Right lobe of liver (tissue), 6 donors: ENCODE measurements at regions not wholly inside any gene's neighbourhood (a gene's known extent, or its start where the extent isn't known, plus 50 kb on each side); places are given as distances from the start of the nearest gene placed in this dataset.

Experiments
- ATAC-seq, 4 donors: fragments of 200-7000 bp; cut with Tn5 transposase; one replicate each; pipeline ENCODE4 v1.9.1; 2020; ENCODE audit warnings: mild to moderate bottlenecking in 4 of 4, moderate library complexity in 4 of 4
- DNase-seq, 3 donors: peaks; one replicate each; pipeline ENCODE4 v3.0.0-alpha.2; 2020
- H3K27ac ChIP-seq, 3 donors: fragments of 200-600 bp; one replicate each; pipeline ENCODE4 v1.8.0; 2022
- H3K27me3 ChIP-seq, 2 donors: fragments of 200-600 bp; one replicate each; pipeline ENCODE4 v1.8.0; 2022
- H3K36me3 ChIP-seq, 4 donors: fragments of 200-600 bp; sonication (generic) in 1 of 4; one replicate each; pipeline versions ENCODE4 v1.5.1 to v1.8.0; 2017 to 2022; ENCODE audit warnings: control low read depth in 1 of 4
- H3K4me1 ChIP-seq, 4 donors: fragments of 200-600 bp; sonication (generic) in 1 of 4; one replicate each; pipeline versions ENCODE4 v1.5.1 to v1.8.0; 2017 to 2022; ENCODE audit warnings: control low read depth in 1 of 4
- H3K4me3 ChIP-seq, 3 donors: fragments of 200-600 bp; one replicate each; pipeline ENCODE4 v1.8.0; 2022
- H3K9me3 ChIP-seq, 4 donors: fragments of 200-600 bp; sonication (generic) in 1 of 4; one replicate each; pipeline versions ENCODE4 v1.5.1 to v1.8.0; 2017 to 2022; ENCODE audit warnings: control low read depth in 1 of 4
- POLR2A ChIP-seq: fragments of 450-650 bp; IDR thresholded peaks from one replicate; pipeline ENCODE4 v1.6.1; 2017; ENCODE audit warnings: antibody characterized with exemption, mild to moderate bottlenecking
- WGBS: methylation state at CpG from one replicate; pipeline ENCODE4 v1.1.6; 2018; ENCODE audit warnings: low coverage, low lambda C conversion rate; ENCODE audit not compliant: insufficient coverage; ENCODE audit errors: missing lambda C conversion rate; 5-methylcytosine and 5-hydroxymethylcytosine counted together
- intact Hi-C, 2 donors: fragments of 100-400 bp; cut with DNase I; formaldehyde crosslinking; loops; one replicate each; pipeline versions ENCODE4 v1.11.2 to v1.14.1; 2022
- TF ChIP-seq, protein P1 (sequence below), 4 donors: fragments of 200-600 bp in 3 of 4; fragments of 450-650 bp in 1 of 4; IDR thresholded peaks; one replicate each; pipeline versions ENCODE4 v1.5.1 to v1.8.0; 2016 to 2022; ENCODE audit warnings: antibody characterized with exemption in 4 of 4, mild to moderate bottlenecking in 2 of 4
- donor health status: DM: no; HTN: yes; CAD: no.
- donor health status: DM: no; HTN: no; CAD: no.
- donor health status: DM: no; HTN: no; CAD: no.
- donor health status: DM: no; HTN: yes; CAD: no.
- donor health status: DM: no; HTN: yes; CAD: no.

DNA sequence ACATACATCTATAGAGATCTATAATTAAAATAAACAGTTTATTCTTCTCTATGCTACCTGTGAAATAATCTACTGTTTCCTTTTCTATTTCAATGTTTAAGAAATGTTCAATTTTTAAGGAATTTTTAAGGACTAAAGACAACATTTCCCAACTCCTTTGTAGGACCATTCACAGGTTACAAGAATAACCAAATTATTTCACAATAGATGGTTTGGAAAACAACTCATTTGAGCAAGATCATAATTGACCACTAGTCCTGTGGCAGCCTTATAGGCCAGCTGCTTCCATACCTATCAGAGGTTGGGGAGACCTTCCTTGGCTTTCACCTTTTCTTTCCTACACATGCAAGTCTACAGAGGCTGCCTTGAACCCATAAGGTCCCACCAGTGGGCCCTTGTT is 193.7 kb downstream of the TTC39B start:
- no peaks in the 10 kb centered on the region for H3K27me3 ChIP-seq
- no peaks in the 10 kb centered on the region for H3K4me1 ChIP-seq
- no peak overlapping the region for H3K27ac ChIP-seq
- ATAC-seq (no peak), DNase-seq (no peak)
- no peaks in the 10 kb centered on the region for H3K9me3 ChIP-seq
- TF ChIP-seq, protein P1, sequence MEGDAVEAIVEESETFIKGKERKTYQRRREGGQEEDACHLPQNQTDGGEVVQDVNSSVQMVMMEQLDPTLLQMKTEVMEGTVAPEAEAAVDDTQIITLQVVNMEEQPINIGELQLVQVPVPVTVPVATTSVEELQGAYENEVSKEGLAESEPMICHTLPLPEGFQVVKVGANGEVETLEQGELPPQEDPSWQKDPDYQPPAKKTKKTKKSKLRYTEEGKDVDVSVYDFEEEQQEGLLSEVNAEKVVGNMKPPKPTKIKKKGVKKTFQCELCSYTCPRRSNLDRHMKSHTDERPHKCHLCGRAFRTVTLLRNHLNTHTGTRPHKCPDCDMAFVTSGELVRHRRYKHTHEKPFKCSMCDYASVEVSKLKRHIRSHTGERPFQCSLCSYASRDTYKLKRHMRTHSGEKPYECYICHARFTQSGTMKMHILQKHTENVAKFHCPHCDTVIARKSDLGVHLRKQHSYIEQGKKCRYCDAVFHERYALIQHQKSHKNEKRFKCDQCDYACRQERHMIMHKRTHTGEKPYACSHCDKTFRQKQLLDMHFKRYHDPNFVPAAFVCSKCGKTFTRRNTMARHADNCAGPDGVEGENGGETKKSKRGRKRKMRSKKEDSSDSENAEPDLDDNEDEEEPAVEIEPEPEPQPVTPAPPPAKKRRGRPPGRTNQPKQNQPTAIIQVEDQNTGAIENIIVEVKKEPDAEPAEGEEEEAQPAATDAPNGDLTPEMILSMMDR (IDR thresholded peaks at IDR 0.05): no peak
- no peak for TF ChIP-seq POLR2A
- no peak overlapping the region for H3K4me3 ChIP-seq
- intact Hi-C loops: no loop called here
- no peaks in the 10 kb centered on the region for H3K36me3 ChIP-seq

DNA sequence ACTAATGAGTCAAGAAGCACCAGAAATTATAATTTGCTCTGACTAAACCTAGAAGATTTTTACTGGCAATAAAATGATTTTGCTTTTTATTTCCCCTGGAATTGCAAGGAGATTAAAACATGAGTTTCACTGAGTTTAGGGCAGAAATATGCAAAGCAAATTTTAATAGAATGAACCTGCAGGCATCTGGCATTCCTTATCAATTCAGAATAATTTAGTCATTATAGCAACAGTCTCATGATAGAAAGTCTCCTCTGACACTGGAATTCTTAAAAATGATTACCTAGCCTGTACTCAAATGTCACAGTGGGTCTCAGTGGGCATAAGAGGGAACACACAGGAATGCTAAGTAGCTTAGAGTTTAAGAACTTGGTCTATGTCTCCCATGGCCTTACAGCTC is 195.9 kb downstream of the TTC39B start:
- ATAC-seq (no peak), DNase-seq (no peak)
- no peak overlapping the region for H3K4me3 ChIP-seq
- H3K36me3 ChIP-seq: no peaks in the 10 kb centered on the region
- no peaks in the 10 kb centered on the region for H3K27me3 ChIP-seq
- intact Hi-C loops: no loop called here
- TF ChIP-seq POLR2A: no peak
- TF ChIP-seq, protein P1 (IDR thresholded peaks at IDR 0.05): no peak
- no peaks in the 10 kb centered on the region for H3K9me3 ChIP-seq
- no peaks in the 10 kb centered on the region for H3K4me1 ChIP-seq
- no peak overlapping the region for H3K27ac ChIP-seq

DNA sequence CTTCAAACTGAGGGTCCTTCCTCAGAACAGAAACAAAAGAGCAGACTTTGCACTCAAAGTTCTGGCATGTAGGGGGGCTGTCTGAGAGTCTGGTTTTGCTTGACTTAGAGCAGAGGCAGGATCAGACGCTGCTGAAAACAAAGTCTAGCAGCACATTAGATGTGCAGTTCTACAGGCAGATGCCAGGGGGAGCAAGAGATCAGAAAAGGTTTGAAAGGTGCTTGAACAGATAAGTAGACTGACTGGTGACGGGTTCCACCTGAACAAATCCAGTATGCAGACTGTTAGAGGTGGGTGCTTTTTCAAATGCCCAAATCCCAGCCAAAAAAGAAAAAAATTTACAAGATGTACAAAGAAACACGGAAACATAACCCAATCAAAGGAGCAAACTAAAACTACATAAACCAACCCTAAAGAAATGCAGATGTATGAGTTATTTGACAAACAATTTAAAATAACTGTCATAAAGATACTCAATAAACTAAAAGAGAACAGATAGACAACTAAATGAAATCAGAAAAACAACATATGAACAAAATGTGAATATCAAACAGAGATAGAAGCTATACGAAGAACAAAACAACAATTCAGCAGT is 194.7 kb upstream of the FREM1 start:
- DNase-seq (peak in 1 of 3 donors; percentile 44), ATAC-seq (peak; percentile 84 to 88 (median 85))
- TF ChIP-seq, protein P1 (IDR thresholded peaks at IDR 0.05): peak; percentile 65 to 72 (median 68)
- TF ChIP-seq POLR2A: no peak
- Histone ChIP-seq H3K27me3 (no peaks in the 10 kb centered on the region), H3K9me3 (no peaks in the 10 kb centered on the region), H3K36me3 (no peaks in the 10 kb centered on the region), H3K4me3 (no peak overlapping the region), H3K4me1 (no peaks in the 10 kb centered on the region), H3K27ac (no peak overlapping the region)
- whole genome bisulfite sequencing: 28% methylated on average over 4 of the region's 4 CpGs
- intact Hi-C loops: loop anchor here in 1 of 2 donors (10.0 kb wide), 1 partner anchor 310 kb away; no protein-coding TSS in a partner anchor

DNA sequence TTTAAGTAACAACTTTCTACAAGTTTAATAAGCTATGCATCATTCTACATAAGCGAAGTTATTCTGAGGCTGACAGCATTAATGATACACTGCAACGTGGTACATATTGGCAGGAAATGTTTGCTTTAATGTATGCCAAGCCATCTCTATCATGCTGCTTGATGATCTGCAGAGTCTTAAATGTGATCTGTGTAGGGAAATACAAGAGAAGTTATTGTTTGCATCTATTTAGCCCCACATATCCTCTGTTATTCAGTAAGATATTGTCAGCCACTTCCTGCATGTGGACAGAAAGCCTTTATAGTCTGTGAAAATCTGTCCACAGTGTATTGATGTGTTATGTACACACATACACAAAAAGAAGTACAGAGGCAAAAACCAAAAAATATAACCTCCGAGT is 193.1 kb upstream of the FREM1 start:
- no peaks in the 10 kb centered on the region for H3K9me3 ChIP-seq
- no peaks in the 10 kb centered on the region for H3K4me1 ChIP-seq
- ATAC-seq (no peak), DNase-seq (no peak)
- 17% methylated on average over 3 of the region's 3 CpGs for WGBS
- no peaks in the 10 kb centered on the region for H3K36me3 ChIP-seq
- no peaks in the 10 kb centered on the region for H3K27me3 ChIP-seq
- intact Hi-C loops: loop anchor here in 1 of 2 donors (10.0 kb wide), 1 partner anchor 312 kb away; no protein-coding TSS in a partner anchor
- TF ChIP-seq POLR2A: no peak
- TF ChIP-seq, protein P1 (IDR thresholded peaks at IDR 0.05): no peak
- H3K4me3 ChIP-seq: no peak overlapping the region
- no peak overlapping the region for H3K27ac ChIP-seq

DNA sequence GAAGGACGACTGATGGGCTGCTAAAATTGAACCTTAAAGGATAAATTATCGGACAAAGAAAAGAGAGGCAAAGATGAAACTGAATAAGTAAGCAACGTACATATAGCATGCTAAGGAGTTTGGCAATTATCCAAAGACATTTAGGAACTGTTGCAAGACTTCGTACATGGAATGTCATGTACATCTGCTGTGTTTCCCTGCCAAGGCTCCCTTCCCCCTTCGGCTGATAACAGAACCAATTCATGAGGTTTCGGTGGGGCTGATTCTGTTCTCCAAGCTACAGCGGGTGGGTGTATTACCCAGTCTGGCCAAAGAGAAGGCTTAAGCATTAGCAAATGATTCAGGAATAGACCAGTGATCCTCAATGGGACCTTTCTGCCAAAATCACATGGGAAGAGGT is 190.9 kb upstream of the FREM1 start:
- no peak for ATAC-seq
- WGBS: 52% methylated on average over 5 of the region's 7 CpGs

More for the DNA sequence above, 190.9 kb upstream of the FREM1 start:
- no peak for DNase-seq
- intact Hi-C loops: loop anchor here in 1 of 2 donors (10.0 kb wide), 1 partner anchor 314 kb away; no protein-coding TSS in a partner anchor
- H3K27me3 ChIP-seq: no peaks in the 10 kb centered on the region
- H3K27ac ChIP-seq: no peak overlapping the region
- TF ChIP-seq, protein P1 (IDR thresholded peaks at IDR 0.05): no peak
- no peak for TF ChIP-seq POLR2A
- no peak overlapping the region for H3K4me3 ChIP-seq
- H3K9me3 ChIP-seq: no peaks in the 10 kb centered on the region
- H3K4me1 ChIP-seq: no peaks in the 10 kb centered on the region
- H3K36me3 ChIP-seq: no peaks in the 10 kb centered on the region
